Keratinocyte (primary cell): ENCODE measurements at regions not wholly inside any gene's neighbourhood (a gene's known extent, or its start where the extent isn't known, plus 50 kb on each side); places are given as distances from the start of the nearest gene placed in this dataset.

Experiments used
- DNase-seq: peaks from one replicate; pipeline ENCODE4 v3.0.0-alpha.2; 2011; ENCODE audit warnings: low read depth, missing footprints, low spot score
- FAIRE-seq: peaks from 2 replicates; lab custom pipeline; 2011; peaks lifted over from hg19 to GRCh38; lab: Jason Lieb, UNC
- H2AFZ ChIP-seq: 2 replicates; pipeline ENCODE4 v1.6.0; 2012; ENCODE audit warnings: low read length, control low read depth, inconsistent platforms; ENCODE audit not compliant: control insufficient read depth
- H3K27ac ChIP-seq: 2 replicates; pipeline ENCODE4 v1.5.1; 2011; ENCODE audit warnings: low read length; ENCODE audit not compliant: control insufficient read depth, insufficient read depth
- H3K27me3 ChIP-seq: 3 replicates; pipeline ENCODE4 v1.6.0; 2011; ENCODE audit warnings: low read length; ENCODE audit not compliant: control insufficient read depth, insufficient read depth; ENCODE audit errors: extremely low read depth
- H3K36me3 ChIP-seq, 2 experiments: 2 replicates in 1 of 2; 3 replicates in 1 of 2; pipeline ENCODE4 v1.5.1; 2011; ENCODE audit warnings: low read length in 2 of 2, mild to moderate bottlenecking in 1 of 2; ENCODE audit not compliant: control insufficient read depth in 2 of 2, insufficient read depth in 2 of 2; ENCODE audit errors: extremely low read depth in 1 of 2
- H3K4me1 ChIP-seq: 3 replicates; pipeline ENCODE4 v1.5.1; 2011; ENCODE audit warnings: low read length; ENCODE audit not compliant: control insufficient read depth, insufficient read depth; ENCODE audit errors: extremely low read depth
- H3K4me2 ChIP-seq: 3 replicates; pipeline ENCODE4 v1.6.0; 2011; ENCODE audit warnings: low read depth, low read length; ENCODE audit not compliant: control insufficient read depth, insufficient read depth; ENCODE audit errors: extremely low read depth
- H3K4me3 ChIP-seq, 3 experiments: fragments of 200-600 bp in 1 of 3; sonication (generic) in 1 of 3; 2 replicates in 2 of 3; 3 replicates in 1 of 3; pipeline ENCODE4 v1.5.1; 2011 to 2016; ENCODE audit warnings: low read length in 3 of 3, mild to moderate bottlenecking in 3 of 3, control low read depth in 2 of 3, inconsistent platforms in 1 of 3, low read depth in 1 of 3, mixed read lengths in 1 of 3, mixed run types in 1 of 3, moderate library complexity in 1 of 3; ENCODE audit not compliant: control insufficient read depth in 2 of 3, insufficient read depth in 2 of 3; ENCODE audit errors: extremely low read depth in 1 of 3
- H3K79me2 ChIP-seq: 2 replicates; pipeline ENCODE4 v1.6.0; 2012; ENCODE audit warnings: low read length; ENCODE audit not compliant: control insufficient read depth, insufficient read depth
- H3K9ac ChIP-seq: 3 replicates; pipeline ENCODE4 v1.6.0; 2011; ENCODE audit warnings: low read length; ENCODE audit not compliant: control insufficient read depth, insufficient read depth; ENCODE audit errors: extremely low read depth
- H3K9me1 ChIP-seq: 3 replicates; pipeline ENCODE4 v1.6.0; 2011; ENCODE audit warnings: low read length; ENCODE audit not compliant: control insufficient read depth, insufficient read depth; ENCODE audit errors: extremely low read depth
- H3K9me3 ChIP-seq: 2 replicates; pipeline ENCODE4 v1.5.1; 2012; ENCODE audit warnings: low read depth, low read length; ENCODE audit not compliant: control insufficient read depth
- H4K20me1 ChIP-seq: 3 replicates; pipeline ENCODE4 v1.6.0; 2011; ENCODE audit warnings: low read length; ENCODE audit not compliant: control insufficient read depth, insufficient read depth; ENCODE audit errors: extremely low read depth
- CTCF ChIP-seq, 3 experiments: IDR thresholded peaks in 1 of 3; conservative IDR thresholded peaks in 1 of 3; optimal IDR thresholded peaks in 1 of 3; 2 replicates in 2 of 3; 3 replicates in 1 of 3; pipeline versions ENCODE3 to v1.5.1; 2011; ENCODE audit warnings: low read length in 3 of 3, mild to moderate bottlenecking in 3 of 3, moderate library complexity in 2 of 3, control low read depth in 1 of 3, inconsistent platforms in 1 of 3; ENCODE audit not compliant: insufficient read depth in 2 of 3; ENCODE audit errors: extremely low read depth in 1 of 3
- EZH2 ChIP-seq: IDR thresholded peaks from one replicate; pipeline ENCODE4 v1.6.1; 2012; ENCODE audit warnings: inconsistent platforms, mild to moderate bottlenecking, low read length, moderate library complexity
- dilution Hi-C: fragments of 300-500 bp; cut with MboI; formaldehyde crosslinking; loops from one replicate; pipeline ENCODE4 v1.7.0; 2020; ENCODE audit warnings: low sequenced_read_pairs; ENCODE audit not compliant: extremely low pct_ligation_motif_present

GRCh38 chr4:31617667-31618066 lies 897.5 kb downstream of the PCDH7 start:
- no peak for FAIRE-seq
- Histone ChIP-seq H3K36me3 (no peaks in the 10 kb centered on the region), H3K27me3 (no peaks in the 10 kb centered on the region), H3K4me2 (no peak overlapping the region), H3K9ac (no peak overlapping the region), H4K20me1 (no peaks in the 10 kb centered on the region), H3K9me1 (no peaks in the 10 kb centered on the region), H2AFZ (no peak overlapping the region), H3K27ac (no peak overlapping the region), H3K4me1 (no peaks in the 10 kb centered on the region), H3K79me2 (no peaks in the 10 kb centered on the region), H3K4me3 (no peak overlapping the region), H3K9me3 (no peaks in the 10 kb centered on the region)
- TF ChIP-seq CTCF (optimal IDR thresholded peaks at IDR 0.05 in 1 of 3, IDR thresholded peaks at IDR 0.05 in 1 of 3, conservative IDR thresholded peaks at IDR 0.05 in 1 of 3; ENCODE audit: extremely low read depth in 1 of 3, insufficient read depth in 2 of 3, low read length in 3 of 3) (no peak), EZH2 (no peak)
- dilution Hi-C loops = no loop called here
- DNase-seq = no peak

GRCh38 chr4:31620476-31620875 lies 900.3 kb downstream of the PCDH7 start:
- dilution Hi-C loops = no loop called here
- H3K9me3 ChIP-seq = no peaks in the 10 kb centered on the region
- no peak overlapping the region for H3K27ac ChIP-seq
- H2AFZ ChIP-seq = no peak overlapping the region
- no peak for FAIRE-seq
- H3K9ac ChIP-seq = no peak overlapping the region
- no peaks in the 10 kb centered on the region for H3K79me2 ChIP-seq
- H3K9me1 ChIP-seq = no peaks in the 10 kb centered on the region
- H3K4me3 ChIP-seq = no peak overlapping the region
- H3K4me1 ChIP-seq = no peaks in the 10 kb centered on the region
- no peak overlapping the region for H3K4me2 ChIP-seq
- TF ChIP-seq EZH2 = no peak
- no peak for TF ChIP-seq CTCF (optimal IDR thresholded peaks at IDR 0.05 in 1 of 3, IDR thresholded peaks at IDR 0.05 in 1 of 3, conservative IDR thresholded peaks at IDR 0.05 in 1 of 3; ENCODE audit: extremely low read depth in 1 of 3, insufficient read depth in 2 of 3, low read length in 3 of 3)
- H4K20me1 ChIP-seq = no peaks in the 10 kb centered on the region
- no peaks in the 10 kb centered on the region for H3K36me3 ChIP-seq
- DNase-seq = no peak
- no peaks in the 10 kb centered on the region for H3K27me3 ChIP-seq
